Heart left ventricle (tissue), 16 donors: ENCODE measurements at regions not wholly inside any gene's neighbourhood (a gene's known extent, or its start where the extent isn't known, plus 50 kb on each side); places are given as distances from the start of the nearest gene placed in this dataset.

Experiments
- ATAC-seq, 4 donors: fragments of 200-7000 bp; cut with Tn5 transposase; one replicate each; pipeline ENCODE4 v1.9.1; 2020 to 2022; ENCODE audit warnings: moderate library complexity in 4 of 4, mild to moderate bottlenecking in 3 of 4, moderate number of reproducible peaks in 1 of 4
- DNase-seq, 5 donors: peaks; one replicate each; pipeline ENCODE4 v3.0.0-alpha.2; 2020
- H3K27ac ChIP-seq, 12 donors: fragments of 200-600 bp; sonication (generic) in 4 of 12; one replicate each; pipeline versions ENCODE4 v1.5.0 to v1.8.0; 2016 to 2022; ENCODE audit warnings: mild to moderate bottlenecking in 2 of 12
- H3K27me3 ChIP-seq, 9 donors: fragments of 200-600 bp; sonication (generic) in 2 of 9; one replicate each; pipeline versions ENCODE4 v1.5.1 to v1.8.0; 2016 to 2022; ENCODE audit warnings: mild to moderate bottlenecking in 3 of 9
- H3K36me3 ChIP-seq, 9 donors: fragments of 200-600 bp; sonication (generic) in 2 of 9; one replicate each; pipeline versions ENCODE4 v1.5.0 to v1.8.0; 2018 to 2022; ENCODE audit warnings: mild to moderate bottlenecking in 2 of 9
- H3K4me1 ChIP-seq, 12 donors: fragments of 200-600 bp; sonication (generic) in 4 of 12; one replicate each; pipeline versions ENCODE4 v1.5.0 to v1.8.0; 2016 to 2022; ENCODE audit warnings: mild to moderate bottlenecking in 3 of 12
- H3K4me3 ChIP-seq, 12 donors: fragments of 200-600 bp; sonication (generic) in 4 of 12; one replicate each; pipeline versions ENCODE4 v1.5.0 to v1.8.0; 2017 to 2022; ENCODE audit warnings: mild to moderate bottlenecking in 9 of 12, moderate library complexity in 4 of 12
- H3K9me3 ChIP-seq, 12 donors: fragments of 200-600 bp; sonication (generic) in 4 of 12; one replicate each; pipeline versions ENCODE4 v1.5.0 to v1.8.0; 2016 to 2022; ENCODE audit warnings: mild to moderate bottlenecking in 1 of 12
- POLR2A ChIP-seq, 2 donors: fragments of 450-650 bp; IDR thresholded peaks; one replicate each; pipeline ENCODE4 v1.6.1; 2017; ENCODE audit warnings: antibody characterized with exemption in 2 of 2, mild to moderate bottlenecking in 2 of 2, moderate library complexity in 2 of 2
- WGBS, 4 donors: extraction: QIAGEN DNeasy Blood & Tissue Kit in 2 of 4; methylation state at CpG; one replicate each; pipeline versions ENCODE4 v1.1.5 to v1.1.7; 2013 to 2018; 5-methylcytosine and 5-hydroxymethylcytosine counted together
- intact Hi-C, 10 donors: fragments of 100-400 bp; cut with DNase I; formaldehyde crosslinking; loops; one replicate each; pipeline versions ENCODE4 v1.11.1 to v1.14.2; 2022
- TF ChIP-seq, protein P1 (sequence below), 12 donors: fragments of 200-600 bp; sonication (generic) in 4 of 12; IDR thresholded peaks; one replicate each; pipeline versions ENCODE4 v1.5.0 to v1.8.0; 2018 to 2022; ENCODE audit warnings: antibody characterized with exemption in 12 of 12, mild to moderate bottlenecking in 5 of 12
- donor health status: ischemic (EF 13 %, LVEDD 7.1; RV severe dilation, severe dysfunction).
- donor health status: healthy with polysubstance abuse.
- donor health status: DM: no; HTN: yes; CAD: no.
- donor health status: DM: no; HTN: no; CAD: no.
- donor health status: ischemic (EF 25% LVEDD 6.9; RV normal size, moderate dysfunction).
- donor health status: ischemic (EF 25% LVEDD 5.7; RV mildly dilated, moderate dysfunction).
- donor health status: healthy.
- donor health status: DM: yes; HTN: yes; CAD: no.
- donor health status: ischemic (EF 35%, LVEDD 5.7; RV mildly dilated, moderate dysfunction).
- donor health status: nonischemic (EF 11% LVEDD 7.7; RV severe dilation, severe dysfunction).
- donor health status: DM: yes; HTN: yes; CAD: no.
- donor health status: PGD.
- donor health status: ischemic (EF 29% LVEDD 5.4; RV normal size, mild dysfunction).
- donor health status: nonischemic (EF 23%, LVEDD 6.1; RV moderate dilation, normal function).

DNA sequence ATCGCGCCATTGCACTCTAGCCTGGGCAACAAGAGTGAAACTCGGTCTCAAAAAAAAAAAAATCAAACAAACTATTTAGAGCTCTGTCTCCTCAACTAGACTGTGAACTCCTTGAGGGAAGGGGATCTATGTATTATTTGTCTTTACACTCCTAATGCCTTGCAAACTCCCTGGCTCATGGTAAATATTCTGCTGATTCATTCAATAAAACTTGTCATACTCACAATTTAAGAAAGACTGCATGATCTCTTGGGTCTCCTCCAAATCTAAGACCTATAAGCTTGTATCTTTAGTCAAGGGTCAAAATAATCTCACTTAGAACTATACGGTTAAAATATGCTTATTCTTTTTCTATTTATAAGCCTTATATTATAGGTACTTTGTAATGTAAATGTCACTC lies 90.3 kb upstream of the NR5A2 start:
- Histone ChIP-seq H3K27me3 (no peaks in the 10 kb centered on the region), H3K27ac (no peak overlapping the region), H3K36me3 (no peaks in the 10 kb centered on the region), H3K4me3 (no peak overlapping the region), H3K9me3 (no peaks in the 10 kb centered on the region), H3K4me1 (no peaks in the 10 kb centered on the region)
- no peak for ATAC-seq
- intact Hi-C loops = no loop called here
- no peak for TF ChIP-seq POLR2A (IDR thresholded peaks at IDR 0.05)
- TF ChIP-seq, protein P1, sequence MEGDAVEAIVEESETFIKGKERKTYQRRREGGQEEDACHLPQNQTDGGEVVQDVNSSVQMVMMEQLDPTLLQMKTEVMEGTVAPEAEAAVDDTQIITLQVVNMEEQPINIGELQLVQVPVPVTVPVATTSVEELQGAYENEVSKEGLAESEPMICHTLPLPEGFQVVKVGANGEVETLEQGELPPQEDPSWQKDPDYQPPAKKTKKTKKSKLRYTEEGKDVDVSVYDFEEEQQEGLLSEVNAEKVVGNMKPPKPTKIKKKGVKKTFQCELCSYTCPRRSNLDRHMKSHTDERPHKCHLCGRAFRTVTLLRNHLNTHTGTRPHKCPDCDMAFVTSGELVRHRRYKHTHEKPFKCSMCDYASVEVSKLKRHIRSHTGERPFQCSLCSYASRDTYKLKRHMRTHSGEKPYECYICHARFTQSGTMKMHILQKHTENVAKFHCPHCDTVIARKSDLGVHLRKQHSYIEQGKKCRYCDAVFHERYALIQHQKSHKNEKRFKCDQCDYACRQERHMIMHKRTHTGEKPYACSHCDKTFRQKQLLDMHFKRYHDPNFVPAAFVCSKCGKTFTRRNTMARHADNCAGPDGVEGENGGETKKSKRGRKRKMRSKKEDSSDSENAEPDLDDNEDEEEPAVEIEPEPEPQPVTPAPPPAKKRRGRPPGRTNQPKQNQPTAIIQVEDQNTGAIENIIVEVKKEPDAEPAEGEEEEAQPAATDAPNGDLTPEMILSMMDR (IDR thresholded peaks at IDR 0.05) = no peak
- 84 to 92% (median 92%) methylated on average over 4 of the region's 4 CpGs for WGBS, 4 donors
- no peak for DNase-seq

- 82 to 88% (median 87%) methylated on average over 4 of the region's 4 CpGs for WGBS, 4 donors
- TF ChIP-seq, protein P1 (IDR thresholded peaks at IDR 0.05) = no peak
- no peak for TF ChIP-seq POLR2A (IDR thresholded peaks at IDR 0.05)
- intact Hi-C loops = no loop called here
- Histone ChIP-seq H3K9me3 (no peaks in the 10 kb centered on the region), H3K4me1 (no peaks in the 10 kb centered on the region), H3K27ac (no peak overlapping the region), H3K36me3 (no peaks in the 10 kb centered on the region), H3K27me3 (no peaks in the 10 kb centered on the region), H3K4me3 (no peak overlapping the region)
- DNase-seq (no peak), ATAC-seq (no peak)
Observed at GRCh38 chr1:199937661-199938060, 89.8 kb upstream of the NR5A2 start.

GRCh38 chr1:199944986-199945385 lies 82.5 kb upstream of the NR5A2 start:
- H3K4me3 ChIP-seq = no peak overlapping the region
- no peaks in the 10 kb centered on the region for H3K27me3 ChIP-seq
- ATAC-seq = no peak
- H3K4me1 ChIP-seq = no peaks in the 10 kb centered on the region
- no peak for DNase-seq
- H3K27ac ChIP-seq = no peak overlapping the region
- intact Hi-C loops = no loop called here
- H3K36me3 ChIP-seq = no peaks in the 10 kb centered on the region
- no peak for TF ChIP-seq POLR2A (IDR thresholded peaks at IDR 0.05)
- TF ChIP-seq, protein P1 (IDR thresholded peaks at IDR 0.05) = no peak
- H3K9me3 ChIP-seq = no peaks in the 10 kb centered on the region
- WGBS, 4 donors = 72 to 78% (median 75%) methylated on average over 3 of the region's 3 CpGs

DNA sequence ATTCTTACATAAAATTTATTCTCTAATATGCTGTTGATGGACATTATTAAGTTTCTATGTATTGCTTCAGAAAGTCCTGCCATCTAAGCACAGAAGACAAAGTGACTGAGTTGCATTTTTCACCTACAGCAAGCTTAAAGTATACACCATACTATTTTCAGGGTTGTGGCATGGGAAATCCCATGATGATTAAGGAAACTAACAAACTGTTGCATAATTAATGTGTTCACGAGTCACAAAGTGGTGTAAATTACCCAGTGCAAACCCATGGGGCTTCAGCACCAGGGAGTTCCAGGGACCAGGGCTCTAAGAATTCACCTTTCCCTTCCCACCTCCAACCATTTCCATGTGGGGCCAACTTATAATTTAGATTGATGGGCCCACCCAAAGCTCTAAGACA lies 81.9 kb upstream of the NR5A2 start:
- H3K27me3 ChIP-seq = no peaks in the 10 kb centered on the region
- TF ChIP-seq, protein P1 (IDR thresholded peaks at IDR 0.05) = no peak
- no peak for TF ChIP-seq POLR2A (IDR thresholded peaks at IDR 0.05)
- no peaks in the 10 kb centered on the region for H3K4me1 ChIP-seq
- H3K9me3 ChIP-seq = no peaks in the 10 kb centered on the region
- no peak for DNase-seq
- no peak overlapping the region for H3K4me3 ChIP-seq
- intact Hi-C loops = no loop called here
- 47 to 59% (median 50%) methylated on average over 1 of the region's 1 CpG for WGBS, 4 donors
- no peak for ATAC-seq
- no peaks in the 10 kb centered on the region for H3K36me3 ChIP-seq
- no peak overlapping the region for H3K27ac ChIP-seq
